OCI-LY7 (cell line): ENCODE measurements at regions not wholly inside any gene's neighbourhood (a gene's known extent, or its start where the extent isn't known, plus 50 kb on each side); places are given as distances from the start of the nearest gene placed in this dataset.

ENCODE experiments used
- BruUV-seq: library from RNA; stranded (reverse); fragments of 400-500 nt; replicated peaks from 2 replicates; lab custom pipeline; 2021; lab: Mats Ljungman, UMichigan
- CTCF ChIA-PET: fragments of 300-600 bp; sonication (Branson Sonifier 250); formaldehyde crosslinking; loops from one replicate; lab custom pipeline; 2022; ENCODE audit warnings: antibody characterized with exemption; ENCODE audit not compliant: unreplicated experiment; lab: Charles Lee
- POLR2A ChIA-PET: fragments of 300-600 bp; sonication (Branson Sonifier 250); formaldehyde crosslinking; loops from one replicate; lab custom pipeline; 2022; ENCODE audit warnings: antibody characterized with exemption; lab: Charles Lee
- DNase-seq: peaks from one replicate; pipeline ENCODE4 v3.0.0-alpha.2; 2015; ENCODE audit warnings: low spot score
- H2AFZ ChIP-seq: fragments of 200-600 bp; sonication (generic), shearing (Covaris generic); 2 replicates; pipeline ENCODE4 v1.6.1; 2014; ENCODE audit warnings: mild to moderate bottlenecking, antibody characterized with exemption, low read length, moderate library complexity
- H3K27ac ChIP-seq: fragments of 200-600 bp; sonication (generic); 2 replicates; pipeline ENCODE4 v1.5.1; 2014; ENCODE audit warnings: mixed run types, low read depth, mild to moderate bottlenecking, moderate library complexity, low read length, inconsistent platforms; ENCODE audit not compliant: poor library complexity, severe bottlenecking
- H3K36me3 ChIP-seq: fragments of 200-600 bp; sonication (generic); 2 replicates; pipeline ENCODE4 v1.6.1; 2014; ENCODE audit warnings: mild to moderate bottlenecking, antibody characterized with exemption, low read length, moderate library complexity, mixed read lengths; ENCODE audit not compliant: insufficient read depth
- H3K4me1 ChIP-seq: fragments of 200-600 bp; sonication (generic); 2 replicates; pipeline ENCODE4 v1.5.1; 2014; ENCODE audit warnings: mild to moderate bottlenecking, low read length; ENCODE audit not compliant: insufficient read depth, poor library complexity, severe bottlenecking
- H3K4me2 ChIP-seq: fragments of 200-600 bp; sonication (generic); 2 replicates; pipeline ENCODE4 v1.6.1; 2014; ENCODE audit warnings: mild to moderate bottlenecking, low read length
- H3K4me3 ChIP-seq: fragments of 200-600 bp; sonication (generic); 2 replicates; pipeline ENCODE4 v1.5.1; 2014; ENCODE audit warnings: mild to moderate bottlenecking, low read depth, low read length; ENCODE audit not compliant: poor library complexity, severe bottlenecking
- H3K79me2 ChIP-seq: fragments of 200-600 bp; sonication (generic); 2 replicates; pipeline ENCODE4 v1.6.1; 2016; ENCODE audit warnings: low read depth, mild to moderate bottlenecking, low read length, moderate library complexity, mixed read lengths; ENCODE audit not compliant: insufficient read depth
- H3K9me2 ChIP-seq: fragments of 200-600 bp; sonication (generic); 2 replicates; pipeline ENCODE4 v1.6.1; 2016; ENCODE audit warnings: mild to moderate bottlenecking, low read length, mixed read lengths; ENCODE audit not compliant: insufficient read depth
- H3K9me3 ChIP-seq: fragments of 200-600 bp; sonication (generic); 2 replicates; pipeline ENCODE4 v1.6.1; 2014; ENCODE audit warnings: mild to moderate bottlenecking, mixed run types, low read length, mixed read lengths
- H4K20me1 ChIP-seq: fragments of 200-600 bp; sonication (generic); 2 replicates; pipeline ENCODE4 v1.6.1; 2014; ENCODE audit warnings: mild to moderate bottlenecking, antibody characterized with exemption, low read length, moderate library complexity, mixed read lengths; ENCODE audit not compliant: insufficient read depth
- CTCF ChIP-seq: fragments of 200-600 bp; sonication (generic); conservative IDR thresholded peaks from 2 replicates; pipeline ENCODE4 v1.5.1; 2014; ENCODE audit warnings: mild to moderate bottlenecking, antibody characterized with exemption, low read length, moderate library complexity, mixed read lengths
- EZH2phosphoT487 ChIP-seq: fragments of 200-600 bp; sonication (generic); IDR thresholded peaks from 2 replicates; pipeline ENCODE4 v1.6.1; 2018; ENCODE audit warnings: low read depth, borderline replicate concordance, mild to moderate bottlenecking, mixed run types, antibody characterized with exemption, low read length, moderate library complexity, mixed read lengths
- intact Hi-C: fragments of 100-400 bp; cut with micrococcal nuclease; formaldehyde crosslinking; loops from one replicate; pipeline ENCODE4 v1.10.0; 2022; ENCODE audit not compliant: unreplicated experiment

DNA sequence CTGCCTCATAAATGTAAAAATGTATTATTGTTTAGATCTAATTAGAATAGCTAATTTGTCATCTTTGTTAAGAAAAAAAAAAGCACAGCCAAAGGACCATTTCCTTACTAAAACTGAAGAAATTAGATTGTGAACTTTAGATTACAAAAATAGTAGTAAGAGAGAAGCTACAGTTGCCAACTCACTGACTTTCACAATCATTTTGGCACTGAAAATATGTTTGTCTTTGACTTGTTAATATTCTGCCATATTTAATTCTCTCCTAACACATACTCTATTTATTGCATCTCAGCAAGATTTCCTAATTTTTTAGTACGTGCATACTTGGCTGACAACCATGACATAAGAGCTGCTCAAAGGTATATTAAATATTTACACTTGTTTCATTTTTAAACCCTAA lies 297.1 kb downstream of the TUSC1 start:
- no peaks in the 10 kb centered on the region for H4K20me1 ChIP-seq
- DNase-seq = no peak
- no peak overlapping the region for H3K27ac ChIP-seq
- intact Hi-C loops = no loop called here
- CTCF ChIA-PET = no interaction called here
- no TSS peak for BruUV-seq
- POLR2A ChIA-PET = no interaction called here
- TF ChIP-seq EZH2phosphoT487 (no peak), CTCF (no peak)
- no peaks in the 10 kb centered on the region for H3K9me3 ChIP-seq
- no peaks in the 10 kb centered on the region for H3K9me2 ChIP-seq
- no peaks in the 10 kb centered on the region for H3K36me3 ChIP-seq
- H3K79me2 ChIP-seq = no peaks in the 10 kb centered on the region
- H3K4me3 ChIP-seq = no peak overlapping the region
- H3K4me1 ChIP-seq = no peaks in the 10 kb centered on the region
- no peak overlapping the region for H2AFZ ChIP-seq
- H3K4me2 ChIP-seq = no peak overlapping the region

DNA sequence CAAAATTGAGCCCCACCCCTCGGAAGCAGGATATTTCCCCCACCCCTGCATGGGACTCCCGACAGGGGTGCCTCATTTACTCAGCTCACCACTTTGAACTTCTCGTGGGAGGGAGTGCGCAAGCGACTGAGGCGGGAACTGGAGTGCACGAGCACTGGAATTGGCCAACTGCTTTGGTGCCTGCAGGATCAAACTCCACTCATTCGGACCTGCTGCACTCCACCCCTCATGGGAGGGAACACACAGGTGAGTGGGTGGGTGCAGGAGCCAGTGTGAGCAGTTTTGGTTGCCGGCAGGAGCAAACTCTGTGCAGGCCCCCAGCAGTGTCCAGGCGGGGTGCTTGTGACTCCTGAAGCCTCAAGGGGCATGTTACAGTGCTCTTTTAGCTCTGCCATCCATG lies 301.2 kb downstream of the TUSC1 start:
- no peaks in the 10 kb centered on the region for H3K36me3 ChIP-seq
- intact Hi-C loops = no loop called here
- no peak for DNase-seq
- H3K9me2 ChIP-seq = no peaks in the 10 kb centered on the region
- no peak overlapping the region for H2AFZ ChIP-seq
- CTCF ChIA-PET = no interaction called here
- no peaks in the 10 kb centered on the region for H4K20me1 ChIP-seq
- H3K9me3 ChIP-seq = no peaks in the 10 kb centered on the region
- no peak overlapping the region for H3K27ac ChIP-seq
- H3K4me2 ChIP-seq = no peak overlapping the region
- no TSS peak for BruUV-seq
- H3K4me3 ChIP-seq = no peak overlapping the region
- TF ChIP-seq CTCF = no peak
- no peak for TF ChIP-seq EZH2phosphoT487
- POLR2A ChIA-PET = no interaction called here
- H3K4me1 ChIP-seq = no peaks in the 10 kb centered on the region
- no peaks in the 10 kb centered on the region for H3K79me2 ChIP-seq

- Histone ChIP-seq H3K4me2 (no peak overlapping the region), H3K9me2 (no peaks in the 10 kb centered on the region), H3K79me2 (no peaks in the 10 kb centered on the region), H3K9me3 (no peaks in the 10 kb centered on the region), H3K36me3 (no peaks in the 10 kb centered on the region), H3K4me3 (no peak overlapping the region), H2AFZ (no peak overlapping the region), H3K4me1 (no peaks in the 10 kb centered on the region), H3K27ac (no peak overlapping the region), H4K20me1 (no peaks in the 10 kb centered on the region)
- no peak for TF ChIP-seq EZH2phosphoT487
- CTCF ChIA-PET = no interaction called here
- DNase-seq = no peak
- POLR2A ChIA-PET = interaction anchor here (0.6 kb wide), 2 partner anchors 10 to 172 kb away, joined by 3 to 6 read pairs; no protein-coding TSS in a partner anchor
- intact Hi-C loops = no loop called here
- no TSS peak for BruUV-seq
These were observed 304.0 kb downstream of the TUSC1 start for GRCh38 chr9:25374281-25374680.
